Liver (tissue), 8 donors: ENCODE measurements at regions not wholly inside any gene's neighbourhood (a gene's known extent, or its start where the extent isn't known, plus 50 kb on each side); places are given as distances from the start of the nearest gene placed in this dataset.

Experiments
- DNase-seq: peaks from one replicate; pipeline ENCODE4 v3.0.0-alpha.2; 2017; ENCODE audit warnings: low spot score
- H3K27ac ChIP-seq, 2 donors: one replicate each; pipeline ENCODE4 v1.7.0; 2013; ENCODE audit warnings: inconsistent platforms in 2 of 2, low read length in 2 of 2, control low read depth in 1 of 2, low read depth in 1 of 2, mild to moderate bottlenecking in 1 of 2
- H3K27me3 ChIP-seq, 4 donors: one replicate each; pipeline versions ENCODE4 v1.6.1 to v1.7.0; 2013; ENCODE audit warnings: low read length in 3 of 4, inconsistent platforms in 1 of 4, mild to moderate bottlenecking in 1 of 4, moderate library complexity in 1 of 4; ENCODE audit not compliant: control insufficient read depth in 4 of 4, insufficient read depth in 4 of 4
- H3K36me3 ChIP-seq, 4 donors: one replicate each; pipeline versions ENCODE4 v1.6.1 to v1.7.0; 2013; ENCODE audit warnings: low read length in 3 of 4, mild to moderate bottlenecking in 3 of 4, low read depth in 1 of 4, moderate library complexity in 1 of 4; ENCODE audit not compliant: control insufficient read depth in 4 of 4, insufficient read depth in 3 of 4
- H3K4me1 ChIP-seq, 4 donors: one replicate each; pipeline versions ENCODE4 v1.6.1 to v1.7.0; 2013; ENCODE audit warnings: low read length in 3 of 4, mild to moderate bottlenecking in 3 of 4, moderate library complexity in 1 of 4; ENCODE audit not compliant: control insufficient read depth in 4 of 4, insufficient read depth in 4 of 4
- H3K4me3 ChIP-seq, 3 donors: one replicate each; pipeline versions ENCODE4 v1.6.1 to v1.7.0; 2013; ENCODE audit warnings: low read length in 3 of 3, control low read depth in 1 of 3, low read depth in 1 of 3, mild to moderate bottlenecking in 1 of 3
- H3K9ac ChIP-seq, 2 donors: one replicate each; pipeline ENCODE4 v1.7.0; 2013; ENCODE audit warnings: low read length in 2 of 2, mild to moderate bottlenecking in 2 of 2, moderate library complexity in 2 of 2, control low read depth in 1 of 2, low read depth in 1 of 2
- H3K9me3 ChIP-seq, 4 donors: one replicate each; pipeline versions ENCODE4 v1.6.1 to v1.7.0; 2013; ENCODE audit warnings: low read length in 3 of 4; ENCODE audit not compliant: control insufficient read depth in 4 of 4
- ATF3 ChIP-seq: IDR thresholded peaks from 2 replicates; pipeline ENCODE4 v1.6.1; 2016; ENCODE audit warnings: antibody characterized with exemption
- CTCF ChIP-seq: fragments of 150-350 bp; IDR thresholded peaks from 2 replicates; pipeline ENCODE4 v1.5.1; 2017; ENCODE audit warnings: improper control_type of control experiment, low read depth, low read length; ENCODE audit not compliant: missing input control
- EGR1 ChIP-seq, 2 donors: IDR thresholded peaks; 2 replicates each; pipeline ENCODE4 v1.6.1; 2016 to 2018; ENCODE audit warnings: antibody characterized with exemption in 2 of 2, low read depth in 2 of 2
- FOXA1 ChIP-seq: IDR thresholded peaks from 2 replicates; pipeline ENCODE4 v1.6.1; 2016; ENCODE audit warnings: antibody characterized with exemption
- FOXA2 ChIP-seq: IDR thresholded peaks from 2 replicates; pipeline ENCODE4 v1.6.1; 2016; ENCODE audit warnings: antibody characterized with exemption
- GABPA ChIP-seq, 2 donors: IDR thresholded peaks in 1 of 2; conservative IDR thresholded peaks in 1 of 2; 2 replicates each; pipeline ENCODE4 v1.6.1; 2016; ENCODE audit warnings: antibody characterized with exemption in 2 of 2, mild to moderate bottlenecking in 1 of 2, moderate library complexity in 1 of 2
- HNF4A ChIP-seq, 2 donors: conservative IDR thresholded peaks; 2 replicates each; pipeline ENCODE4 v1.6.1; 2016; ENCODE audit warnings: antibody characterized with exemption in 2 of 2, mild to moderate bottlenecking in 2 of 2
- HNF4G ChIP-seq: IDR thresholded peaks from 2 replicates; pipeline ENCODE4 v1.6.1; 2016; ENCODE audit warnings: antibody characterized with exemption
- JUND ChIP-seq, 2 donors: IDR thresholded peaks; 2 replicates each; pipeline ENCODE4 v1.6.1; 2016; ENCODE audit warnings: antibody characterized with exemption in 2 of 2
- MAX ChIP-seq: IDR thresholded peaks from 2 replicates; pipeline ENCODE4 v1.6.1; 2016; ENCODE audit warnings: antibody characterized with exemption
- NR2F2 ChIP-seq: IDR thresholded peaks from 2 replicates; pipeline ENCODE4 v1.6.1; 2016; ENCODE audit warnings: antibody characterized with exemption
- RAD21 ChIP-seq, 2 donors: IDR thresholded peaks; 2 replicates each; pipeline ENCODE4 v1.6.1; 2016; ENCODE audit warnings: antibody characterized with exemption in 2 of 2, mild to moderate bottlenecking in 2 of 2
- REST ChIP-seq: IDR thresholded peaks from 2 replicates; pipeline ENCODE4 v1.6.1; 2016; ENCODE audit warnings: antibody characterized with exemption, mild to moderate bottlenecking
- RXRA ChIP-seq, 2 donors: IDR thresholded peaks; 2 replicates each; pipeline ENCODE4 v1.6.1; 2017 to 2018; ENCODE audit warnings: antibody characterized with exemption in 2 of 2, mild to moderate bottlenecking in 1 of 2
- SP1 ChIP-seq: IDR thresholded peaks from 2 replicates; pipeline ENCODE4 v1.6.1; 2018; ENCODE audit warnings: antibody characterized with exemption, mild to moderate bottlenecking
- TAF1 ChIP-seq: conservative IDR thresholded peaks from 2 replicates; pipeline ENCODE4 v1.6.1; 2016; ENCODE audit warnings: antibody characterized with exemption, mild to moderate bottlenecking
- YY1 ChIP-seq: IDR thresholded peaks from 2 replicates; pipeline ENCODE4 v1.6.1; 2016; ENCODE audit warnings: antibody characterized with exemption, mild to moderate bottlenecking
- ZBTB33 ChIP-seq: IDR thresholded peaks from 2 replicates; pipeline ENCODE4 v1.6.1; 2016; ENCODE audit warnings: antibody characterized with exemption
- WGBS: extraction: QIAGEN DNeasy Blood & Tissue Kit; methylation state at CpG from one replicate; pipeline ENCODE4 v1.1.7; 2013; 5-methylcytosine and 5-hydroxymethylcytosine counted together
- donor health status: healthy.
- donor health status: healthy.
- donor health status: healthy.
- donor health status: healthy.
- donor health status: healthy.

- H3K4me3 ChIP-seq = no peak overlapping the region
- WGBS = 97% methylated on average over 6 of the region's 6 CpGs
Measured at GRCh38 chrX:45743906-45744625, 543.4 kb upstream of the DIPK2B start.

GRCh38 chrX:45743081-45743533, 542.4 kb upstream of the DIPK2B start:
- TF ChIP-seq NR2F2 (no peak), HNF4G (no peak), MAX (no peak), GABPA (IDR thresholded peaks at IDR 0.05 in 1 of 2, conservative IDR thresholded peaks at IDR 0.05 in 1 of 2) (no peak), FOXA2 (no peak)
- no peaks in the 10 kb centered on the region for H3K4me1 ChIP-seq
- H3K27ac ChIP-seq = no peak overlapping the region
- H3K36me3 ChIP-seq = peaks cover 0 to 2% (median 0%) of the 10 kb centered on the region in 4 donors
- H3K9me3 ChIP-seq = no peaks in the 10 kb centered on the region
- no peaks in the 10 kb centered on the region for H3K27me3 ChIP-seq
- H3K9ac ChIP-seq = no peak overlapping the region
- 93% methylated on average over 5 of the region's 5 CpGs for WGBS
- DNase-seq = no peak
- H3K4me3 ChIP-seq = no peak overlapping the region

More at GRCh38 chrX:45743906-45744625, 543.4 kb upstream of the DIPK2B start:
- no peak for DNase-seq
- H3K9me3 ChIP-seq = no peaks in the 10 kb centered on the region
- H3K27ac ChIP-seq = no peak overlapping the region
- H3K4me1 ChIP-seq = no peaks in the 10 kb centered on the region
- no peaks in the 10 kb centered on the region for H3K27me3 ChIP-seq
- H3K36me3 ChIP-seq = peaks cover 0 to 2% (median 0%) of the 10 kb centered on the region in 4 donors
- TF ChIP-seq YY1 (no peak), EGR1 (IDR thresholded peaks at IDR 0.05; ENCODE audit: low read depth in 2 of 2) (no peak)
- H3K9ac ChIP-seq = no peak overlapping the region

GRCh38 chrX:45740291-45740690, 539.6 kb upstream of the DIPK2B start:
- DNase-seq = no peak

More at GRCh38 chrX:45740291-45740690, 539.6 kb upstream of the DIPK2B start:
- TF ChIP-seq ATF3 (no peak), ZBTB33 (no peak), FOXA1 (no peak), CTCF (no peak), JUND (IDR thresholded peaks at IDR 0.05) (no peak), HNF4G (no peak), REST (no peak), HNF4A (conservative IDR thresholded peaks at IDR 0.05) (no peak), RAD21 (IDR thresholded peaks at IDR 0.05) (no peak), YY1 (no peak), GABPA (IDR thresholded peaks at IDR 0.05 in 1 of 2, conservative IDR thresholded peaks at IDR 0.05 in 1 of 2) (no peak), FOXA2 (no peak), TAF1 (no peak), MAX (no peak), NR2F2 (no peak), RXRA (IDR thresholded peaks at IDR 0.05) (no peak), SP1 (no peak)
- Histone ChIP-seq H3K4me1 (no peaks in the 10 kb centered on the region), H3K4me3 (no peak overlapping the region), H3K27ac (no peak overlapping the region), H3K27me3 (peaks cover 0 to 4% (median 0%) of the 10 kb centered on the region in 4 donors), H3K36me3 (no peaks in the 10 kb centered on the region), H3K9ac (no peak overlapping the region), H3K9me3 (no peaks in the 10 kb centered on the region)
- WGBS = 73% methylated on average over 3 of the region's 3 CpGs
